K562 (cell line): ENCODE measurements at regions not wholly inside any gene's neighbourhood (a gene's known extent, or its start where the extent isn't known, plus 50 kb on each side); places are given as distances from the start of the nearest gene placed in this dataset.

ENCODE experiments used
- ATAC-seq: fragments of 200-7000 bp; cut with Tn5 transposase; 3 replicates; pipeline ENCODE4 v1.9.1; 2020; ENCODE audit warnings: moderate library complexity
- BruUV-seq: library from RNA; stranded (reverse); fragments of 400-500 nt; replicated peaks from 2 replicates; lab custom pipeline; 2021; lab: Mats Ljungman, UMichigan
- CTCF ChIA-PET: fragments of 300-600 bp; formaldehyde crosslinking; extraction: SDS; loops from one replicate; lab custom pipeline; 2021; ENCODE audit warnings: low intra/inter-chr PET ratio; lab: Yijun Ruan, JAX
- POLR2A ChIA-PET: fragments of 300-600, 350-650 bp; sonication (Branson Sonifier 250); formaldehyde crosslinking; extraction: SDS; loops from one replicate; lab custom pipeline; 2021; ENCODE audit warnings: antibody characterized with exemption, inconsistent platforms; lab: Yijun Ruan, JAX
- DNase-seq, 4 experiments: peaks; one replicate each; pipeline versions ENCODE4 v3.0.0 to v3.0.0-alpha.2; 2011 to 2018; ENCODE audit warnings: low spot score in 3 of 4, mixed read lengths in 3 of 4; ENCODE audit errors: extremely low read depth in 1 of 4
- FAIRE-seq: peaks from 2 replicates; lab custom pipeline; 2011; peaks lifted over from hg19 to GRCh38; lab: Jason Lieb, UNC
- H2AFZ ChIP-seq: 2 replicates; pipeline ENCODE4 v1.6.0; 2011; ENCODE audit warnings: low read depth, low read length, control low read depth, inconsistent platforms
- H3K27ac ChIP-seq: fragments of 200-600 bp; 3 replicates; pipeline ENCODE4 v1.8.0; 2011; ENCODE audit warnings: low read depth, mild to moderate bottlenecking, control low read depth, inconsistent platforms, low read length, moderate library complexity, mixed read lengths; ENCODE audit errors: extremely low read depth
- H3K27me3 ChIP-seq, 2 experiments: fragments of 300-600 bp in 1 of 2; 2 replicates in 1 of 2; 3 replicates in 1 of 2; pipeline versions ENCODE4 v1.6.0 to v1.8.0; 2011; ENCODE audit warnings: inconsistent platforms in 2 of 2, low read length in 2 of 2, mild to moderate bottlenecking in 1 of 2, mixed read lengths in 1 of 2, moderate library complexity in 1 of 2; ENCODE audit not compliant: control insufficient read depth in 2 of 2, insufficient read depth in 2 of 2
- H3K36me3 ChIP-seq: fragments of 300-600 bp; 3 replicates; pipeline ENCODE4 v1.8.0; 2011; ENCODE audit warnings: mild to moderate bottlenecking, low read length, inconsistent platforms; ENCODE audit not compliant: control insufficient read depth, insufficient read depth
- H3K4me1 ChIP-seq, 2 experiments: fragments of 200-600 bp in 1 of 2; replicated peaks in 1 of 2; 2 replicates in 1 of 2; 3 replicates in 1 of 2; pipeline versions ENCODE4 v1.5.1 to v1.8.0; 2011; ENCODE audit warnings: inconsistent platforms in 2 of 2, low read length in 2 of 2, mild to moderate bottlenecking in 1 of 2, mixed read lengths in 1 of 2, moderate library complexity in 1 of 2; ENCODE audit not compliant: control insufficient read depth in 2 of 2, insufficient read depth in 2 of 2
- H3K4me2 ChIP-seq: 2 replicates; pipeline ENCODE4 v1.6.1; 2011; ENCODE audit warnings: low read length, control low read depth, inconsistent platforms, mixed read lengths; ENCODE audit not compliant: insufficient read depth
- H3K4me3 ChIP-seq: fragments of 200-600 bp; sonication (generic), shearing (Covaris generic); 2 replicates; pipeline ENCODE4 v1.5.1; 2016; ENCODE audit warnings: control low read depth, inconsistent platforms
- H3K79me2 ChIP-seq: fragments of 200-600 bp; 3 replicates; pipeline ENCODE4 v1.8.0; 2011; ENCODE audit warnings: low read length, inconsistent platforms; ENCODE audit not compliant: control insufficient read depth, insufficient read depth
- H3K9ac ChIP-seq, 2 experiments: 2 replicates each; pipeline versions ENCODE4 v1.6.0 to v1.6.1; 2011; ENCODE audit warnings: low read depth in 2 of 2, low read length in 2 of 2, control low read depth in 1 of 2, inconsistent platforms in 1 of 2, mild to moderate bottlenecking in 1 of 2, mixed read lengths in 1 of 2; ENCODE audit not compliant: insufficient read depth in 1 of 2
- H3K9me1 ChIP-seq: one replicate; pipeline ENCODE4 v1.6.0; 2011; ENCODE audit warnings: inconsistent platforms, mild to moderate bottlenecking, low read length, moderate library complexity; ENCODE audit not compliant: control insufficient read depth, insufficient read depth
- H3K9me3 ChIP-seq: replicated peaks from 2 replicates; pipeline ENCODE4 v1.5.1; 2011; ENCODE audit warnings: low read depth, low read length, inconsistent platforms; ENCODE audit not compliant: control insufficient read depth, insufficient read depth
- H4K20me1 ChIP-seq: replicated peaks from 2 replicates; pipeline ENCODE4 v1.6.1; 2011; ENCODE audit warnings: low read length, inconsistent platforms, mixed read lengths; ENCODE audit not compliant: control insufficient read depth, insufficient read depth
- ARID2 ChIP-seq: fragments of 450-650 bp; IDR thresholded peaks from 2 replicates; pipeline ENCODE4 v1.6.1; 2017; ENCODE audit warnings: antibody characterized with exemption, mild to moderate bottlenecking
- BCL6 ChIP-seq: fragments of 250-450 bp; sonication (Bioruptor Pico); IDR thresholded peaks from 2 replicates; pipeline ENCODE4 v1.4.0; 2020
- CREB1 ChIP-seq, 2 experiments: sonication (generic) in 1 of 2; formaldehyde crosslinking in 1 of 2; IDR thresholded peaks; 2 replicates each; pipeline versions ENCODE4 v1.6.1 to v1.8.0; 2012 to 2022; ENCODE audit warnings: inconsistent platforms in 1 of 2, mild to moderate bottlenecking in 1 of 2, missing genetic modification reagents in 1 of 2, moderate library complexity in 1 of 2
- E2F3 ChIP-seq: fragments of 250-450 bp; sonication (Bioruptor Pico); IDR thresholded peaks from 2 replicates; pipeline ENCODE4 v1.4.0; 2020; ENCODE audit warnings: mild to moderate bottlenecking
- ELF2 ChIP-seq: fragments of 250-450 bp; sonication (Bioruptor Pico); IDR thresholded peaks from 2 replicates; pipeline ENCODE4 v1.5.0; 2021; ENCODE audit warnings: mild to moderate bottlenecking
- FIP1L1 ChIP-seq: fragments of 200-400 bp; formaldehyde crosslinking; IDR thresholded peaks from 2 replicates; pipeline ENCODE4 v1.6.1; 2018; ENCODE audit warnings: mild to moderate bottlenecking, low read depth, low read length; ENCODE audit not compliant: poor library complexity, severe bottlenecking
- GTF2A2 ChIP-seq: IDR thresholded peaks from 2 replicates; pipeline ENCODE4 v1.6.1; 2016; ENCODE audit warnings: mild to moderate bottlenecking, missing genetic modification characterization, missing compliant biosample characterization
- HDGF ChIP-seq: fragments of 450-650 bp; IDR thresholded peaks from 2 replicates; pipeline ENCODE4 v1.6.1; 2016
- HMG20A ChIP-seq: fragments of 450-650 bp; formaldehyde crosslinking; conservative IDR thresholded peaks from 2 replicates; pipeline ENCODE4 v1.4.0; 2020; ENCODE audit warnings: mild to moderate bottlenecking, mixed read lengths
- POU5F1 ChIP-seq: fragments of 150-350 bp; IDR thresholded peaks from 2 replicates; pipeline ENCODE4 v1.6.1; 2014; ENCODE audit warnings: borderline replicate concordance, low read length, low read depth, mild to moderate bottlenecking; ENCODE audit not compliant: partially characterized antibody
- SREBF1 ChIP-seq: fragments of 150-350 bp; IDR thresholded peaks from 2 replicates; pipeline ENCODE4 v1.6.1; 2014; ENCODE audit warnings: antibody characterized with exemption, low read depth, low read length, borderline replicate concordance
- ZNF41 ChIP-seq: fragments of 250-450 bp; sonication (Bioruptor Pico); conservative IDR thresholded peaks from 2 replicates; pipeline ENCODE4 v1.4.0; 2020; ENCODE audit warnings: mild to moderate bottlenecking
- WGBS: fragments of 100-300 bp; shearing (Covaris generic); methylation state at CpG from one replicate; pipeline ENCODE4 v1.1.6; 2016; ENCODE audit warnings: low coverage, mixed read lengths; ENCODE audit not compliant: insufficient coverage; ENCODE audit errors: missing lambda C conversion rate; 5-methylcytosine and 5-hydroxymethylcytosine counted together
- in situ Hi-C: fragments of 300-500 bp; cut with MboI; formaldehyde crosslinking; loops from 4 replicates; pipeline ENCODE4 v1.15.0; 2018; ENCODE audit warnings: inconsistent platforms, mixed read lengths
- intact Hi-C: fragments of 100-400 bp; cut with micrococcal nuclease; formaldehyde crosslinking; loops from 2 replicates; pipeline ENCODE4 v1.14.2; 2022
- TF ChIP-seq, protein P1 (sequence below), 2 experiments: fragments of 450-650 bp; IDR thresholded peaks; 2 replicates each; pipeline ENCODE4 v1.6.1; 2016; ENCODE audit warnings: mild to moderate bottlenecking in 2 of 2, borderline replicate concordance in 1 of 2, low read depth in 1 of 2, moderate library complexity in 1 of 2

DNA sequence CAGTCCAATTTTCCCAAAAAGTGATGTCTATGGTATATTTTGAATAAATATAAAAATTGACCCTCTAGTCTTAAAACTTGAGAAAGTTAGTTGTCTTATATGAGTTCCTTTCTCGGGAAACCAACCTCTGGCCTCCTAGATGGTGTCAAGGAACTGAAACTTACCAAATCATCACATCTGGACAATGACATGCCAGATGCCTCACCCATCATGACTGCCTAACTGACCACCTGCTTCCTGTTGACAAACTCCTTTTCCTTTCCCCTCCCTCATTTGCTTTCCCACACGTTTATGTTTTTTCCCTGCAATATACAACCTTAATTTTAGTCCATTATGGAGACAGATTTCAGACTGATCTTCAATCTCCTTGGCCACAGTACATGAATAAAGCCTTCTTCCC, 731.0 kb downstream of the EPHA7 start:
- ChIA-PET POLR2A (no interaction called here), CTCF (no interaction called here)
- Histone ChIP-seq H3K79me2 (no peaks in the 10 kb centered on the region), H2AFZ (no peak overlapping the region), H3K4me3 (no peak overlapping the region), H3K27me3 (no peaks in the 10 kb centered on the region), H3K27ac (no peak overlapping the region), H3K36me3 (no peaks in the 10 kb centered on the region), H3K9ac (no peak overlapping the region), H3K9me1 (no peaks in the 10 kb centered on the region), H4K20me1 (no peaks in the 10 kb centered on the region), H3K4me1 (no peaks in the 10 kb centered on the region), H3K9me3 (no peaks in the 10 kb centered on the region), H3K4me2 (no peak overlapping the region)
- FAIRE-seq (no peak), ATAC-seq (no peak), DNase-seq (no peak)
- 0% methylated on average over 2 of the region's 2 CpGs for WGBS
- in situ Hi-C loops: no loop called here
- intact Hi-C loops: no loop called here
- no TSS peak for BruUV-seq
- TF ChIP-seq BCL6 (CRISPR knock-in tag): no peak
- TF ChIP-seq FIP1L1: no peak
- TF ChIP-seq, protein P1, sequence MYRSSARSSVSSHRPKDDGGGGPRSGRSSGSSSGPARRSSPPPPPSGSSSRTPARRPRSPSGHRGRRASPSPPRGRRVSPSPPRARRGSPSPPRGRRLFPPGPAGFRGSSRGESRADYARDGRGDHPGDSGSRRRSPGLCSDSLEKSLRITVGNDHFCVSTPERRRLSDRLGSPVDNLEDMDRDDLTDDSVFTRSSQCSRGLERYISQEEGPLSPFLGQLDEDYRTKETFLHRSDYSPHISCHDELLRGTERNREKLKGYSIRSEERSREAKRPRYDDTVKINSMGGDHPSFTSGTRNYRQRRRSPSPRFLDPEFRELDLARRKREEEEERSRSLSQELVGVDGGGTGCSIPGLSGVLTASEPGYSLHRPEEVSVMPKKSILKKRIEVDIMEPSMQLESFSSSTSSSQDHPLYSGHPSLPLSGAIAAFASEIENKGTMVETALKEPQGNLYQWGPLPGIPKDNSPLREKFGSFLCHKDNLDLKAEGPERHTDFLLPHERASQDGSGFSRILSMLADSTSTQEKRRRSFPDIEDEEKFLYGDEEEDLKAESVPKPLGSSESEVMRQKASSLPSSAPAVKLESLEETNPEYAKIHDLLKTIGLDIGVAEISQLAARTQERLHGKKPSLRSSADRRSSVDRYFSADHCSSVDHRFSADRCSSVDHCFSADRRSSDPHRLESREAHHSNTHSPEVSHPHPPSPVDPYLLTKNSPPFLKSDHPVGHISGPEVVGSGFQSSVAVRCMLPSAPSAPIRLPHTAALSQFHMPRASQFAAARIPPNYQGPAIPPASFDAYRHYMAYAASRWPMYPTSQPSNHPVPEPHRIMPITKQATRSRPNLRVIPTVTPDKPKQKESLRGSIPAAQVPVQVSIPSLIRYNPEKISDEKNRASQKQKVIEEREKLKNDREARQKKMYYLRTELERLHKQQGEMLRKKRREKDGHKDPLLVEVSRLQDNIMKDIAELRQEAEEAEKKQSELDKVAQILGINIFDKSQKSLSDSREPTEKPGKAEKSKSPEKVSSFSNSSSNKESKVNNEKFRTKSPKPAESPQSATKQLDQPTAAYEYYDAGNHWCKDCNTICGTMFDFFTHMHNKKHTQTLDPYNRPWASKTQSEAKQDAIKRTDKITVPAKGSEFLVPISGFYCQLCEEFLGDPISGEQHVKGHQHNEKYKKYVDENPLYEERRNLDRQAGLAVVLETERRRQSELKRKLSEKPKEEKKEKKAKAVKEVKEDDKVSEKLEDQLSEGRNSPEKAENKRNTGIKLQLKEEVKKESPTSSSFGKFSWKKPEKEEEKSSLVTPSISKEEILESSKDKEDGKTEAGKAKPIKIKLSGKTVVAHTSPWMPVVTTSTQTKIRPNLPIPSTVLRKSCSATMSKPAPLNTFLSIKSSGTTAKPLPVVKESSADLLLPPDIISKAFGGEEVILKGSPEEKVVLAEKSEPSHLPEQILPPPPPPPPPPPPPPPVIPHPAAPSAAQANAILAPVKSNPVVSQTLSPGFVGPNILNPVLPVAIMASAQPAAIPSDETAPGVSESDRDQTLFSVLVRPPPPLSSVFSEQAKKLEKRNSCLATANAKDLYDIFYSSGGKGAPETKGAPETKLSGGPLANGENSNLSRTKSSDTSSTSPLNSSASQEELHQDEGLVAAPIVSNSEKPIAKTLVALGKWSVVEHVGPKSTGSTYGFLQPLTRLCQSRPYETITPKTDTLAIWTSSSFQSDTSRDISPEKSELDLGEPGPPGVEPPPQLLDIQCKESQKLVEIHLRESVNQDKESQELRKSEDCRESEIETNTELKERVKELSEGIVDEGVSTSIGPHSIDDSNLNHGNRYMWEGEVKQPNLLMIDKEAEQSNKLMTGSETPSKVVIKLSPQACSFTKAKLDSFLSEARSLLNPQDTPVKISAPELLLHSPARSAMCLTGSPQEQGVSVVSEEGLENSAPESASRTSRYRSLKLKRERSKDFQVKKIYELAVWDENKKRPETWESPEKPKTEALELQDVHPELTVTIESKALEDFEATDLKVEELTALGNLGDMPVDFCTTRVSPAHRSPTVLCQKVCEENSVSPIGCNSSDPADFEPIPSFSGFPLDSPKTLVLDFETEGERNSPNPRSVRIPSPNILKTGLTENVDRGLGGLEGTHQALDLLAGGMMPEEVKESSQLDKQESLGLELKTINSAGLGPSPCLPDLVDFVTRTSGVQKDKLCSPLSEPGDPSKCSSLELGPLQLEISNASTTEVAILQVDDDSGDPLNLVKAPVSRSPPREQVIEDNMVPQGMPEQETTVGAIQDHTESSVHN (IDR thresholded peaks at IDR 0.05; ENCODE audit: borderline replicate concordance in 1 of 2, low read depth in 1 of 2): no peak
- TF ChIP-seq E2F3 (CRISPR knock-in tag): no peak
- no peak for TF ChIP-seq GTF2A2 (tag)
- no peak for TF ChIP-seq ARID2
- TF ChIP-seq POU5F1: no peak
- no peak for TF ChIP-seq CREB1 (IDR thresholded peaks at IDR 0.05)
- TF ChIP-seq CREB1 (CRISPR knock-in tag; IDR thresholded peaks at IDR 0.05): no peak
- no peak for TF ChIP-seq ZNF41
- TF ChIP-seq ELF2 (CRISPR knock-in tag): no peak
- TF ChIP-seq HDGF: no peak
- no peak for TF ChIP-seq SREBF1
- no peak for TF ChIP-seq HMG20A
